ENCODE measurements at regions not wholly inside any gene's neighbourhood (a gene's known extent, or its start where the extent isn't known, plus 50 kb on each side); places are given as distances from the start of the nearest gene placed in this dataset.

DNA sequence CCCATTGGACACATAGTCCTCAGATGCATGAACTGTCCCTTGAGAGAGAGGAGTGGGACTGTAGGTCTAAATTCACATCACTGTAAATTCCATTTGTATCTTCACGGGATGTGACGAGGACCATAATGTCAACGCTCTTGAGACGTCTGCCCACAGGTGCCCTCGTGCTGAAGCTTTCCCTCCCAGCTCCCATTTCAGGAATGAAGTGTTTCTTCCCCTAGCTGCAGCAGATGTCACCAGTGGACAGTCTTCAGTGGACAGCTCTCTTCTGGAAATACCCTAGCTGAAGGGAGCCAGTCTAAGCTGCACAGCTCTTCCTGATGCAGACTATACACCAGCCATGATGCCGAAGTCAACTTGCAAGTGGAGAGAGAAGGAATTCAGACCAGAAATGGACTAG lies 217.4 kb upstream of the ECI2 start:
- H3K4me3 ChIP-seq (ENCODE audit: low read length): no peak overlapping the region

DNA sequence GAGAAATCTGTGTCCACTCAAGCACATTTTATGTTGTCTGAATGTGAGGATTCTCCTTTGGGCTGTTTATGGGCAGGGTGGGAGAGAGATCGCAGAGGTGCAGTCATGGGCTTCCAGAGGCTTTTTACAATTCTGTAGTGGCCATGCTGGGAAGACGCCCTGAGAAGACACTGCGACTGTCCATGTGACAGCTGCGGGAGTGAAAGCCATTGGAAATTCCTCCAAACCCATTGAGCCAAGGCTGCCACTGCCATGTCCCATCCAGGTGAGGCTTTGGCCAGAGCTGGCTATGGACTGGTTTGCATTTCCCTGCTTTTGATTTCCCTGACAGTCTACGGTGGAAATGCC lies 216.9 kb upstream of the ECI2 start:
- Histone ChIP-seq H3K9ac (ENCODE audit: low read length) (no peak overlapping the region), H3K27me3 (ENCODE audit: insufficient read depth, low read depth, low read length) (no peaks in the 10 kb centered on the region), H3K9me2 (ENCODE audit: insufficient read depth, low read length) (no peaks in the 10 kb centered on the region), H3K4me2 (ENCODE audit: low read length) (no peak overlapping the region), H2AFZ (ENCODE audit: low read depth, low read length) (no peak overlapping the region), H4K20me1 (ENCODE audit: insufficient read depth) (no peaks in the 10 kb centered on the region), H3F3A (ENCODE audit: insufficient read depth, low read length, poor library complexity, severe bottlenecking) (no peaks in the 10 kb centered on the region), H3K4me3 (ENCODE audit: low read length) (no peak overlapping the region), H3K36me3 (ENCODE audit: insufficient read depth, low read length) (no peaks in the 10 kb centered on the region), H3K27ac (ENCODE audit: low read length) (no peak overlapping the region), H3K79me2 (replicated peaks; ENCODE audit: insufficient read depth, low read length) (no peaks in the 10 kb centered on the region), H3K9me3 (ENCODE audit: low read length) (no peaks in the 10 kb centered on the region)
- no peak for TF ChIP-seq TAF1 (IDR thresholded peaks at IDR 0.05; ENCODE audit: low read depth)
- TF ChIP-seq, protein P1, sequence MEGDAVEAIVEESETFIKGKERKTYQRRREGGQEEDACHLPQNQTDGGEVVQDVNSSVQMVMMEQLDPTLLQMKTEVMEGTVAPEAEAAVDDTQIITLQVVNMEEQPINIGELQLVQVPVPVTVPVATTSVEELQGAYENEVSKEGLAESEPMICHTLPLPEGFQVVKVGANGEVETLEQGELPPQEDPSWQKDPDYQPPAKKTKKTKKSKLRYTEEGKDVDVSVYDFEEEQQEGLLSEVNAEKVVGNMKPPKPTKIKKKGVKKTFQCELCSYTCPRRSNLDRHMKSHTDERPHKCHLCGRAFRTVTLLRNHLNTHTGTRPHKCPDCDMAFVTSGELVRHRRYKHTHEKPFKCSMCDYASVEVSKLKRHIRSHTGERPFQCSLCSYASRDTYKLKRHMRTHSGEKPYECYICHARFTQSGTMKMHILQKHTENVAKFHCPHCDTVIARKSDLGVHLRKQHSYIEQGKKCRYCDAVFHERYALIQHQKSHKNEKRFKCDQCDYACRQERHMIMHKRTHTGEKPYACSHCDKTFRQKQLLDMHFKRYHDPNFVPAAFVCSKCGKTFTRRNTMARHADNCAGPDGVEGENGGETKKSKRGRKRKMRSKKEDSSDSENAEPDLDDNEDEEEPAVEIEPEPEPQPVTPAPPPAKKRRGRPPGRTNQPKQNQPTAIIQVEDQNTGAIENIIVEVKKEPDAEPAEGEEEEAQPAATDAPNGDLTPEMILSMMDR (IDR thresholded peaks at IDR 0.05; ENCODE audit: poor library complexity, severe bottlenecking): no peak

More for the DNA sequence above, 217.4 kb upstream of the ECI2 start:
- H3K36me3 ChIP-seq (ENCODE audit: insufficient read depth, low read length): no peaks in the 10 kb centered on the region
- H3K9ac ChIP-seq (ENCODE audit: low read length): no peak overlapping the region
- no peaks in the 10 kb centered on the region for H3K27me3 ChIP-seq (ENCODE audit: insufficient read depth, low read depth, low read length)
- H3F3A ChIP-seq (ENCODE audit: insufficient read depth, low read length, poor library complexity, severe bottlenecking): no peaks in the 10 kb centered on the region
- H3K9me3 ChIP-seq (ENCODE audit: low read length): no peaks in the 10 kb centered on the region
- no peak for TF ChIP-seq POLR2AphosphoS5 (IDR thresholded peaks at IDR 0.05)
- TF ChIP-seq, protein P2, sequence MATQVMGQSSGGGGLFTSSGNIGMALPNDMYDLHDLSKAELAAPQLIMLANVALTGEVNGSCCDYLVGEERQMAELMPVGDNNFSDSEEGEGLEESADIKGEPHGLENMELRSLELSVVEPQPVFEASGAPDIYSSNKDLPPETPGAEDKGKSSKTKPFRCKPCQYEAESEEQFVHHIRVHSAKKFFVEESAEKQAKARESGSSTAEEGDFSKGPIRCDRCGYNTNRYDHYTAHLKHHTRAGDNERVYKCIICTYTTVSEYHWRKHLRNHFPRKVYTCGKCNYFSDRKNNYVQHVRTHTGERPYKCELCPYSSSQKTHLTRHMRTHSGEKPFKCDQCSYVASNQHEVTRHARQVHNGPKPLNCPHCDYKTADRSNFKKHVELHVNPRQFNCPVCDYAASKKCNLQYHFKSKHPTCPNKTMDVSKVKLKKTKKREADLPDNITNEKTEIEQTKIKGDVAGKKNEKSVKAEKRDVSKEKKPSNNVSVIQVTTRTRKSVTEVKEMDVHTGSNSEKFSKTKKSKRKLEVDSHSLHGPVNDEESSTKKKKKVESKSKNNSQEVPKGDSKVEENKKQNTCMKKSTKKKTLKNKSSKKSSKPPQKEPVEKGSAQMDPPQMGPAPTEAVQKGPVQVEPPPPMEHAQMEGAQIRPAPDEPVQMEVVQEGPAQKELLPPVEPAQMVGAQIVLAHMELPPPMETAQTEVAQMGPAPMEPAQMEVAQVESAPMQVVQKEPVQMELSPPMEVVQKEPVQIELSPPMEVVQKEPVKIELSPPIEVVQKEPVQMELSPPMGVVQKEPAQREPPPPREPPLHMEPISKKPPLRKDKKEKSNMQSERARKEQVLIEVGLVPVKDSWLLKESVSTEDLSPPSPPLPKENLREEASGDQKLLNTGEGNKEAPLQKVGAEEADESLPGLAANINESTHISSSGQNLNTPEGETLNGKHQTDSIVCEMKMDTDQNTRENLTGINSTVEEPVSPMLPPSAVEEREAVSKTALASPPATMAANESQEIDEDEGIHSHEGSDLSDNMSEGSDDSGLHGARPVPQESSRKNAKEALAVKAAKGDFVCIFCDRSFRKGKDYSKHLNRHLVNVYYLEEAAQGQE (IDR thresholded peaks at IDR 0.05; ENCODE audit: borderline replicate concordance): no peak
- no peak for TF ChIP-seq EZH2 (IDR thresholded peaks at IDR 0.05; ENCODE audit: borderline replicate concordance, insufficient read depth, low read length, poor library complexity, severe bottlenecking)
- no peak for TF ChIP-seq TAF1 (IDR thresholded peaks at IDR 0.05; ENCODE audit: low read depth)
- TF ChIP-seq SMC3 (conservative IDR thresholded peaks at IDR 0.05; ENCODE audit: poor library complexity): no peak
- TF ChIP-seq MXI1 (conservative IDR thresholded peaks at IDR 0.05; ENCODE audit: poor library complexity, severe bottlenecking): no peak
- H3K79me2 ChIP-seq (replicated peaks; ENCODE audit: insufficient read depth, low read length): no peaks in the 10 kb centered on the region
- no peak overlapping the region for H2AFZ ChIP-seq (ENCODE audit: low read depth, low read length)
- no peaks in the 10 kb centered on the region for H3K9me2 ChIP-seq (ENCODE audit: insufficient read depth, low read length)
- H3K27ac ChIP-seq (ENCODE audit: low read length): no peak overlapping the region
- H3K4me2 ChIP-seq (ENCODE audit: low read length): no peak overlapping the region
- no peaks in the 10 kb centered on the region for H4K20me1 ChIP-seq (ENCODE audit: insufficient read depth)

DNA sequence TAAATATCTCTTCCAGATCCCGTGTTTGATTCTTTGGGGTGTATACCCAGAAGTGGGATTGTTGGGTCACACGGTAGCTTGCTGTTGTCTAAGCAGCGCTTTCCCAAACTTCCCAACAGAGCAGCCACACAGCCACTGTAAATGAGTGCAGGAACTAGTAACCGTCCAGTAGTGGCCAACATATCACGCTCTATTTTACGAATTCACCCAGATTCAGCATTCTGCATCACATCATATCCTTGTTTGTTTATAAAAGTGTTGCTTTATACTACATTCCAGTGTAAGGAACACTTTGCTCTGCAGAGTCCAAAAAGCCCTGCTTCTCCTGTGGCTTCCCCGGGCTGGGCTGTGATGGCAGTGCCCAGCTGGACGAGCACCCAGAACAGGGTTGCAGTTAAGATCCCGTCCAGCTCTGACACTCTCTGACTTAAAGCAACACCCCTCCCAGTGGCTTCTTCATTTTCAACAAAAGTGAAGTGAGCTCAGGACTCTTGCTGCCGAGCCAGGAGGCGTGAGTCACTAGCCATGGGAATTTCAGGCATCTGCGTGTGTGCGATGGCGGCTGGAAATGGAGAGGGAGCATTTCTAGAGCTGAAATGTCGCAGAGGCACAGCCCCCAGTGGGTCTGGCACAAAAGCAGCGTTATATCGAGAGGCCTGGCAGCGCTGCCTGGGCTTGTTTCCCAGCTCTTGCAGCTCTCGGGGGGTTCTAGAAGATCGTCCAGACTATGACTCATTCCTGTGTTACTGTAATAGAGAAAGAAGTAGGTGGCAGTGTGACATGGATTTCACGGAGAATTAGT lies 216.3 kb upstream of the ECI2 start:
- no peaks in the 10 kb centered on the region for H3K36me3 ChIP-seq (ENCODE audit: insufficient read depth, low read length)
- no peak overlapping the region for H3K27ac ChIP-seq (ENCODE audit: low read length)
- no peaks in the 10 kb centered on the region for H3K27me3 ChIP-seq (ENCODE audit: insufficient read depth, low read depth, low read length)
- H2AFZ ChIP-seq (ENCODE audit: low read depth, low read length): no peak overlapping the region
- no peak overlapping the region for H3K9ac ChIP-seq (ENCODE audit: low read length)
- H3K4me2 ChIP-seq (ENCODE audit: low read length): no peak overlapping the region
- H3K9me3 ChIP-seq (ENCODE audit: low read length): no peaks in the 10 kb centered on the region
- H3K4me3 ChIP-seq (ENCODE audit: low read length): no peak overlapping the region
- no peak for TF ChIP-seq SMC3 (conservative IDR thresholded peaks at IDR 0.05; ENCODE audit: poor library complexity)
- TF ChIP-seq, protein P1 (IDR thresholded peaks at IDR 0.05; ENCODE audit: poor library complexity, severe bottlenecking): no peak
- TF ChIP-seq, protein P2 (IDR thresholded peaks at IDR 0.05; ENCODE audit: borderline replicate concordance): no peak
- no peaks in the 10 kb centered on the region for H3F3A ChIP-seq (ENCODE audit: insufficient read depth, low read length, poor library complexity, severe bottlenecking)
- H4K20me1 ChIP-seq (ENCODE audit: insufficient read depth): no peaks in the 10 kb centered on the region
- H3K79me2 ChIP-seq (replicated peaks; ENCODE audit: insufficient read depth, low read length): no peaks in the 10 kb centered on the region
- no peaks in the 10 kb centered on the region for H3K9me2 ChIP-seq (ENCODE audit: insufficient read depth, low read length)
